ENCODE measurements at regions not wholly inside any gene's neighbourhood (a gene's known extent, or its start where the extent isn't known, plus 50 kb on each side); places are given as distances from the start of the nearest gene placed in this dataset.

GRCh38 chr13:40181203-40181845 is 485.1 kb downstream of the FOXO1 start:
- TF ChIP-seq CTCF (IDR thresholded peaks at IDR 0.05) (no peak), POLR2A (IDR thresholded peaks at IDR 0.05) (no peak)

Data from Peyer's patch (tissue), 4 donors.